NCI-H1417 treated with DMSO at 0.1 percent for 48 hours (cell line): ENCODE measurements at regions not wholly inside any gene's neighbourhood (a gene's known extent, or its start where the extent isn't known, plus 50 kb on each side); places are given as distances from the start of the nearest gene placed in this dataset.
"Not testable (repeated sequence)": the region's sequence is repeated elsewhere in the genome, so short reads cannot be mapped to it uniquely, and the experiment has no call there.

Experiments used
- DNase-seq: peaks from one replicate; lab custom pipeline; 2025; lab: John Stamatoyannopoulos, UW

DNA sequence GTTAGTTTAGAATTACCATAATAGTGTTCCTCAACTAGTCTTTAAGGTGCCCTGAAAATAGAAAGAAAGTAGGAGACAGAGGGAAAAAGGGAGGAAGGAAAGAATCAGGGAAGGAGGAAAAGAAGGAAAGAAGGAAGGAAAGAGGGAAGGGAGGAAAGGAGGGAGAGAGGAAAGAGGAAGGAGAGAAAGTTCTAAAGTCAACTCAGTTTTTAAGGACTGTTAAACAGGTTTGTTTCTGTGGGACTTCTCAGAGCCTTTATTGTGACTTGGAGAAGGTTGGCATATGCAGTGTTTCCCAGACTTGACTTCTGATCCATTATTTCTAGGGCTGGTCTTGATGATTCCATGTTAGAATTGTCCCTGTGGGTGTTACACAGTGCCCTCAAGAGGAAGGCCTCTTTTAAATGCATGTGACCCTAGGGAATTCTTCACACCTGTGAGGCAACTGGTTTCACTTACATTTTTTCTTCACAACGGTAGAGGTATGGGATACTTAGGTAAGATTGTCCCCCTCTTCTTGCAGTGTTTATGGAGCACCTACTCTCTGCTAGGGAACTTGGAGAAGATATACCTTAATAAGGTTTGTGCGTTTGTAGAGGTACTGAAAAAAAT lies 132.7 kb upstream of the GMDS start:
- no peak for DNase-seq

DNA sequence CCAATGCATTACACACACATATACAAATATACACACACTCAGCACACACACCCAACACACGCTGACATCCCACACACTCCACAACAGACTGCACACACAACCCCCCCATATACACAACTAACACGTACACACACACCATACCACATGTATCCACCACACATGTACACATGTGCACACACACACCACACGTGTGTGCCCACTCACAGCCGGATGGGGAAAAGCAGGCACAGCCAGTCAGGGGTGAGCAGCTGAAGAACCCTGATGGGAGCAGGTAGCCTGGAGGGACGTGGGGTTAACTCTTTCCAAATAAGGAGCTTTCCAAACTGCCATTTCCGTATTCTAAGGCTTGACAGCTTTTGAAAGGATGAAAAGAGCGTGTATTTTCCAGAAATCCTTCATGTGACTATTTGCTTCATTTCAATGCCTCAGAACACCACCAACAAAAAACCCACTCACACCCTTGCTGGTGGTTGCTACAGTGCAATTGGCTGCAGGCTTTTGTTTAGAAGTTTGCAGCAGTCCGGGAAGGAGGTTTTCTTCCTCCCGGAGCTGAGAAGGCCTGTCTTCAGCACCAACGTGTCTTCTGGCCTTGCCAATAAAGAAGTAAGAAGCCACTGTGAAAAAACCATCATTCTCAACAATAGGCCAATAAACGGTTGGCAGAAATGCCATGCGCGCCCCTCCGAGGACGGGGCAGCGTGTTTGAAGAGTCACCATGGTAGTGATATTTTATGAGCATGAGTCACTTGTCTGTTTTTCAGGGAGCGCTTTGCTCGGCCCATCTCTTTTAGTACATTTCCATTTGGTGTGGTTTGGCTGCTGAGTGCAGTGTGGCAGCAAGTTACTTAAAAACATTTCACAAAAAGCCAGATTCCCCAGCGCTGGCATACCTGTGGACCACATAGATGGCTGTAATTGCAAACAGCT lies 131.3 kb upstream of the GMDS start:
- DNase-seq = no peak

DNA sequence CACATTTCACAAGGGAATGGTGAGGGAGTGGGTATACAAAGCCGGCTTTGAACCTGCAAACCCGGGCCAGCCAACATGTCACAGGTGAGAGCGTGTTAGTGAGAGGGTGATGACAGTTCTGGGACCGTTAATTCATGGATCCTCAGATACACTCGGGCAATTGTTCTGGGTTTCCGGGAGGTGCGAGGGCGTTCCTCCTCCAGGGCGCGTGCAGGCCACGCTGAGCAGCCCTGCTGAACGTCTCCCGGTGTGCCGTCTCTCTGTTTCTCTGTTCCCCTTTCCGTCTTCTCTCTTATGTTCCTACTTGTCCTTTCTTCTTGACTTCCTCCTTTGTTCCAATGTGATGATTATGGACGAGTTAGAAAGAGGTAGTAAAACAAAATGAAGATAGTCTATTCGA lies 130.0 kb upstream of the GMDS start:
- DNase-seq = no peak

DNA sequence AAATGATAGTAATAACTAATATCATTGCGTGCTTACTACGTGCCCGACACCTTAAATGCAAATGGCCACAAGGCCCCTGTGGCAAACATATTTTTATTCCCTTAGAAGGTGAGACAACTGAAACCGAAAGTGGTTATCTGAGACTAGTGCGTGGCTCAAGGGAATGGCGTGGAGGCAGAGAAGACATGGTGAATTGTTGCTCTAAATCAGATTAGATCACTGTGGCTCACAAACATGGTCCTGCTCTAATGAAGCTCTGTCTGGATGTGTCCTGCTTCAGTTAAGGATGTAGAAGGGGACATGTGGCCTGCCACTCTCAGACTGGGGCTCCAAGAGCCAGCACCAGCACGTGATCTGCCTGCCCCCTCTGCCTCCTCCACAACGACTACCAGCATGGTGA lies 124.2 kb upstream of the GMDS start:
- no peak for DNase-seq

DNA sequence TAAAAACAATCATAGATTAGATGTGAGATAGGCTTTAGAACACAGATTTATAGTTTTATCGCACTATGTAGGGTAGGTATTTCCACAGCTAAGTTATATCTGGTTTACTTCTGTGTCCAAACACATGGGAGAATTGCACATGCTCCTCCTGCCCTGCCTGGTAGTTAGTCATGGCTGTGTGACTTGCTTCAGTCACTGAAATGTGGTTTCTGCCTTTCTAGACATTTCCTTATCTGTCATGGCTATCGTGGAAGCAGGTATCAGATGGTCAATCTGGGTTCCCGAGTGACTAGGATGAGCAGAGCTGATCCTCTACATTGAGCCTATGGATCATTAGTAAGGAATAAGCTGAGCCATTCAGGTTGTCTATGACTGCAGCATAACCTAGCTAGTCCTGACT lies 117.8 kb upstream of the GMDS start:
- no peak for DNase-seq

DNA sequence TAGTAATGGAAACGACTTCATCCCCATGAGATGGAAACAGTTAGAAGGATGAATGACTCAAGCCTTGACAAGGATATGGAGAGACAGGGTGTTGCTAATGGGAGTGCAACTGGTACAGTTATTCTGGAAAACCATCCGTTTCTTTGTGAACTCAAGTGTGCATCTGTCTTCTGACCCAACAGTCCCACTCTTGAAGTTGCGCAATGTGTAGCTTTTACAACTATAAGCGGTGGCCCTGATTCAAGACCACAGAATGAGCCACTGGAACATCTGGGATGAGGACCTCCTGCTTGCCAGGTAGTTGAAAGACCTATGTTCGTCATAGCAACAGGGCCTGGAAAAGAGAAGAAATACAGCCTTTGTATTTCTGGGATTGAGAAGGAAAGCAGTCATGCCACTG lies 115.8 kb upstream of the GMDS start:
- DNase-seq = no peak

DNA sequence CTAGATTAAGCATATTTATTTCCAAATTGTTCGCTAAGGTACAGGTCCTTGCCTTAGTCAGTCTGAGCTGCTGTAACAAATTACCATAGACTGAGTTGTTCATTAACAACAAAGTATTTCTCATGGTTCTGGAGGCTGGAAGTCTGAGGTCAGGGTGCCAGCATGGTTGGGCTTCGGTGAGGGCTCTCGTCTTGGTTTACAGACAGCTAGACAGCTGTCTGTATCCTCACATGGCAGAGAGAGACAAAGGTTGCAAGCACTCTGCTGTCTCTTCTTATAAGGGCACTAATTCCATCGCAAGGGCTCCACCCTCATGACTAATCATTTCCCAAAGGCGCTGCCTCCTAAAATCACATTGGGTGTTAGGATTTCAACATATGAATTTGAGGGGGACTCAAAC lies 115.3 kb upstream of the GMDS start:
- DNase-seq = no peak

DNA sequence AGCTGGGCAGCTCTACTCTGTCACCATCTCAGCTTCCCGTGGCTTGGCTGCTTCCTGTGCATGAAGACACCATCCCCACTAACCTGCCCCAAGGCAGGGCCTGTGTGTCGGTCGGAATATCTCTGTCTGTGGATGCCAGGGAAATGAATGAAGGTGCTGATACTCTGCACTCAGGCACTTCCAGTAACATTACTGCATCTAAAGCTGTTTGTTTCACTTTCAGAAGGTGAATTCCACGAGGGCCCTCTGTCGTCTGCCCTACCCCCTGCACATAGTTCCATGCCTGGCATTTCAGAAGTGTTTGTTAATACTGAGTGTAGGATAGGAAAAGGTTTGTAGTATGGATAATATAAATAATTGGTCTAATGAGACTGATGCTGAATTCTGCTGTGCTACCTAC lies 114.7 kb upstream of the GMDS start:
- DNase-seq = no peak

DNA sequence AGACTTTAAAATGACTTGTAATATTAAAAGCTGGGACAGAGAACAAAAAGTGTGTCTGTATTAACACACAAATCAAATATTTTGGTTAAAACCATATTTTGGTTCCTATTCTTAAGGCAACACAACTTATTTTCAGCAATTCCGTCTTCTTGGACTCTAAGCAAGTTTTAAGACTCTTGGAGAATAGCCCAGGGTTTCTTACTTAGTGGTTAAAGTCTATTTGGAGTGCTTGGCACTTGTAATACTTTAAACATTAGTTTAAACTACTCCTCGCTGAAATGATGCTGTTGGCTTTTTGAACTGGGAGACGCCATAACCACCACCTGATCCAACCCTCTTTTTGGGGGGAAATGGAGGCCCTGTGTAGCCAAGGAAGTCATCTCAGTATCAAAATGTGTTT lies 109.7 kb upstream of the GMDS start:
- no peak for DNase-seq

DNA sequence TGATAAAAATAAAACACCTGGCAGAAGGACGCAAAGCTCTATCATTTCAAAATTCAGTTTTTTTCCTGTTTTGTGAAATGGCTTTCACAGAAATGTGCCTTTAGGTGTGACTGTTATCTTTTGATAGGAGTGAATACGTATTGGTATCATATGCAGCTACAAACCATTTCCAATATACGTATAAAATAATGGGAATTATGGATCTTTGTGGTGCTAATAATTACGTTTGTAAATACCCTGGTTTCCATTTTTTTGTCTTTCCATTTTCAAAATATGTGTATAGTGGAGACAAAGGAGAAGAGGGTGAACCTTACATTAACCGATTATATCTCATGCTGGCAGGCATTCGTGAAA lies 108.7 kb upstream of the GMDS start:
- no peak for DNase-seq

DNA sequence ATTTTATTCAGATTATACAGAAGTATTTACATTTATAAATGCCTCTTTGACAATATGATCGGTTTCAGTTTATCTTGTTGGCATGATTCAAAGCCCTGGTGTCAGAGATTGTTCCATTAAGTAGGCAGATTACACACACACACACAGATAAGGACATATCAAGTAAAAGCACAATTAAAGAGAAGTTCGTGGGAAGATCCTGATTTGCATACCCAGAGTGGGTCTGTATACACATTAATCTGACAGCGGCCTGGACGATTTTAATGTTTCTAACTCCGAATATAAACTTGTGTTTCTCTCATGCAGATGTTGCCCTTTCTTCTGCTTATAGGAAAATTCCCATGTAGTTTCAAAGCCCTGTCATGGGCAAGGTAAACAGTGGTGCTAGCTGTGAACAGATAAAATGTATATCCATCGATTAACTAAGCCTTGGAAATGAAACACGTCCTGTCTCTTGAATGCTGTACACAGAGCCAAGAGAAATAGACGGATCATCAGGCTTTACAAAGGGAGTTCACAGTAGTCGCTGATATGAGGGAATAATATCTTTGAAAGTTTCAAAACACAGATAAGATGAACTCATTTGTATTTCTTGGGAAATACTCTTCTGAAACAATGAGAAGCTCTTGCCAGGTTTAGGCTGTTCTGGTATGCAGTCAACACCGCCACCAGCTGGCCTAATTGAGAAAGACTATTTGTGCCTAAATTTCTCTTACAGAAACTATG lies 108.2 kb upstream of the GMDS start:
- no peak for DNase-seq

DNA sequence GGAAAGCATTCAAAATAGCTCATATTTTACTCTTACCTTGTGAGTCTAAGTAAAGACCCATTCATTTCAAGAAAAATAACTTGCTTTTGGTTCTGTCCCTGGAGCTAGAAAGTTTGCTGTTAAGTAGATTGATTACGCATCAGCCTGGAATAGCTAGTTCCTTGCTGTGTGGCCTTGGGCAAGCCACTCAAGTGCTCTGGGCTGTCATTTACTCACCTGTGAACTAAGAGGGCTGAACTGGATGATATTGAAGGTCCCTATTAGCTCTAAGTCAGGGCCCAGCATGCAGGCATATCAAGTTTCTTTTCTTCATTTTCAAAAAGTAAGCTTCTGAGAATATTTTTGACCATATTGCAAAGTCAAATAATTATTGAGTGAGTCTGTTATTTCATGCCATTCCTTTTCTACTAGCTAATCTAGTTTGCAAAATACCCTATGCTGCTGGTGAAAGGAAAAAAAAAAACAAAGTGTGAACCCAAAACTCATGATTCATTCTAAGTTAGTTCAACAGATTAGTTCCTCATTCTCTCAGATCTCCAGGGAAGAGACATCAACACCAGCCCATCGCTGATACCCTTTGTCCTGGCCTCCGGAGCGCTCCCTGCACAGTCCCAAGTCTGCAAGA lies 106.5 kb upstream of the GMDS start:
- no peak for DNase-seq

DNA sequence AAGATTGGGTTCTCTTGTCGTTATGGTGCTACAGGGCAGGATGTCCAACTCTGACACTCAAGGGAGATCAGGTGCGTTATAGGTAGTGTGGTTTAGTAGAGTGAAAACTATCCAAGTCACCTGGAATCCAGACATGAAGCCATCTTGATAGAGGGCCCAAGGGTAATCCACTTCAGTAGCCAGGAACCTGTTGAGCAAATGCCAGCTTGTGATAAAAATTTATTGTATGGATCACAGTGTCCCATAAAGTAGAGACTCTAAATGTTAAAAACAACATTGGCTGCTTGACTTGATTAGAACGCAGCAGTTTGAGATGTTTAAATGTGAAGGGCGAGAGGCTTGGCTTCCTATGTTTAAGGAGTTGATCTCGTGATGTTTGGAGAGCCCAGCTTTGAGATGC lies 105.7 kb upstream of the GMDS start:
- DNase-seq = no peak

DNA sequence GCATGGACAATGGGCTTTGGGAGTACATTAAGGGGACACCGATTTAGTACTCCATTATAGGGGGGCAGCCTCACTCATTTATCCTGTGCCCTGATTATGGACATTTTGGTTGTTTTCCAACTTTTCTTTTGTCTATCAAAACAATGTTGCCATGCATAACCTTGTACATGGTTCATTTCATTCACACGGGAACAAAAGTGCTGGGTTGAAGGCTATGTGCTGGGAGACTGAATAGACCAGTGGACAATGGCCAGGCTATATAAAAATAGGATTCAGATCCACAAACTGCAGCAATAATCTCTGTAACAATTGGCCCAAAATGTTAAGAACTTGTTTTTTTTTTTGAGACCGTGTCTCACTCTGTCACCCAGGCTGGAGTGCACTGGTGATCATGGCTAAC lies 100.7 kb upstream of the GMDS start:
- DNase-seq = no peak

DNA sequence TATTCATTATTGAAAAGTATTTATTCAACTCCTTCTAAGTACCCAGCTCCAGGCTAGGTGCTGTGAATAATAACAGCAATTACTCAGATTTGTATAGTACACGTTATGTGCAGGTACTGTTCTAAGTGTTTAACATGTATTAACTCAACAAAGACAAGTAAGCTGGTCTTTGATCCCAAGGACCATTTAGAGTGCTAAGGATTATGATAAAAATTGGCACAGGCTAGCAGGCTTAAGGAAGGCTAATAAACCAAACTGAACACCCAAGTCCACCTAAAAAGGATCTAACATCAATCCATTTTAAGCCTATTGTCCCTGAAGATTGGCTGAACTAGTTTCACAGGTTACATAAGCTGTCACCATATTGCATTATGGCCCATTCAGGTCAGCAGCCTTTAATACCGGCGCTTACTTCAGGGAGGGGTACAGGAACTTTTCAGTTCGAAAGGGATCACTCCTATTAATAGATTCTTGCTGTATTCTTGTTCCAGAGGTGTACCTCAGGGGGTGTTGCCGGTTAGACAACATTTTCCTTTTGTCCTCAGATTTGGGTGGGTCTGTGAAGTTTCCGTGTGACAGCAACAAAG lies 99.0 kb upstream of the GMDS start:
- no peak for DNase-seq

DNA sequence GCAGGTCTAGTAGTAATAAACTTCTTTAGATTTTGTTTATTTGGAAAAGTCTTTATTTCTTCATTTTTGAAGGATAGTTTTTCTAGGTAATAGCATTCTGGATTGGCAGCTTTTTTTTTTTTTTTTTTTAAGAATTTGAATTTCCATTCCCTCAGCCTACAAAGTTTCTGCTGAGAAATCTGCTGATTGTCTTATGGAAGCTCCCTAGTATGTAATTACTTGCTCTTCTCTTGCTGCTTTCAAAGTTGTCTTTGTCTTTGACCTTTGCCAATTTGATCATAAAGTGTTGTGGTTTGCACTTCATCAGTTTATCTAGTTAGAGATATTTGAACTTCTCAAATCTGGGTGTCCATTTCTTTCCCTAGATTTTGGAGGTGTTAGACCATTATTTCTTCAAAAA lies 82.2 kb upstream of the GMDS start:
- DNase-seq = no peak

DNA sequence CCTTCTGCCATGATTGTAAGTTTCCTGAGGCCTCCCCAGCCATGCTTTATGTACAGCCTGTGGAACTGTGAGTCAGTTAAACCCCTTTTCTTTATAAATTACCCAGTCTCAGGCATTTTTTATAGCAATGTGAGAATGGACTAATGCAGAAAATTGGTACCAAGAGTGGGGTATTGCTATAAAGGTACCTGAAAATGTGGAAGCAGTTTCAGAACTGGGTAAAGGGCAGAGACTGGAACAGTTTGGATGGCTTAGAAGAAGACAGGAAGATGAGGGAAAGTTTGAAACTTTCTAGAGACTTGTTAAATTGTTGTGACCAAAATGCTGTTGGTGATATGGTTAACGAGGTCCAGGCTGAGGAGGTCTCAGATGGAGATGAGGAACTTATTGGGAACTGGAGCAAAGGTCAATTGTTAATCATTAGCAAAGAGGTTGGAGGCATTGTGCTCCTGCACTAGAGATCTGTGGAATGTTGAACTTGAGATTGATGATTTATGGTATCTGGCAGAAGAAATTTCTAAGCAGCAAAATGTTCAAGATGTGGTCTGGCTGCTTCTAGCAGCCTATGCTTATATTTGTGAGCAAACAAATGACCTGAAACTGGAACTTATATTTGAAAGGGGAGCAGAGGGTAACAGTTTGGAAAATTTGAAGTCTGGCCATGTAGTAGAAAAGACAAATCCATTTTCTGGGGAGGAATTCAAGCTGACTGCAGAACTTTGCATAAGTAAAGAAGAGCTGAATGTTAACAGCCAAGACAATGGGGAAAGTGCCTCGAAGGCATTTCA lies 79.0 kb upstream of the GMDS start:
- DNase-seq = no peak

DNA sequence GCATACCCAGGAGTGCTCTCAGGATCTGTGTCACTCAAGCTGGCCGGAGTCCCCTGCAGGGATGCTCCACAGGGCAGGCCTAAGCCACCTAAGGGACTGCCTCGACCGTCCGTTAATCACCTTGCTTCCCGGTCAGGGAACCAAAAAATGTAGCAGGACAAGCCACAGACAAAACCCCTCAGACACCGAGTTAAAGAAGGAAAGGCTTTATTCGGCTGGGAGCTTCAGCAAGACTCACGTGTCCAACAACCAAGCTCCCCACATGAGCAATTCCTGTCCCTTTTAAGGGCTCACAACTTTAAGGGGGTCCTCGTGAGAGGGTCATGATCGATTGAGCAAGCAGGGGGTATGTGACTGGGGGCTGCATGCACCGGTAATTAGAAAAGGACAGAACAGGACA lies 72.1 kb upstream of the GMDS start:
- DNase-seq = not testable (repeated sequence)

DNA sequence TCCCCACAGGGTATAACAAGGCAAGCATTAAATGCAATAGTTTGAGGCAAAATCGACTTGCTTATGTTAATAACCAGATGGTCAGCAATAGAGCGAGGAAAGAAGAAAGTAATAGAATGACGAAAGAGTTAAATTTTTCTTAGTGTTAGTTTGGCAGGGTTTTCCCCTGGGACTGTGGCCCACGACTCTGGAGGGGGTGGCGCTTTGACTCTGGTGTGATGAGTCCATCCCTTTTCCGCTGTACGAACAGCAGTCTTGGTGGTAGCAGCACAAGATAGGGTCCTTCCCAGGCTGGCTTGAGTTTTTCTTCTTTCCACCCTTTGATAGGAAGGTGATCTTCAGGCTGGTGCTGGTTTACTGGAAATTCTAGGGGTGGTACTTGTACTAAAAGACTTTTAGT lies 69.2 kb upstream of the GMDS start:
- DNase-seq = no peak

DNA sequence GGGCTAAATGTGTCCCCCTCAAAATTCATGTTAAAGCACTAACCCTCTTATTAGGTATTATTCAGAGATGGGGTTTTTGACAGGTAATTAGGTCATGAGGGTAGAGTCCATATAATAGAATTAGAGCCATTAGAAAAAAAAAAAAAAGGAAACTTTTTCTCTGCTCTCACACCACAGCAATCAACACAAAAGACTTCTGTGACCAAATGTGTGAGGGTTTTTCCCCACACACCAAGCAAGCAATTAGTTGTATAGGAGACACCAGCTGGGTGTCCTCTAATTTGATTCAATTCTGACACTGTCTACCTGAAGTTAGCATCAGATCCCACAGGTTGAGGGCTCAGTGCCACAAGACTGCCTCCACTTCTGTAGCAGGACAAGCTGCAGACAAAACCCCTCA lies 64.6 kb upstream of the GMDS start:
- DNase-seq = no peak

DNA sequence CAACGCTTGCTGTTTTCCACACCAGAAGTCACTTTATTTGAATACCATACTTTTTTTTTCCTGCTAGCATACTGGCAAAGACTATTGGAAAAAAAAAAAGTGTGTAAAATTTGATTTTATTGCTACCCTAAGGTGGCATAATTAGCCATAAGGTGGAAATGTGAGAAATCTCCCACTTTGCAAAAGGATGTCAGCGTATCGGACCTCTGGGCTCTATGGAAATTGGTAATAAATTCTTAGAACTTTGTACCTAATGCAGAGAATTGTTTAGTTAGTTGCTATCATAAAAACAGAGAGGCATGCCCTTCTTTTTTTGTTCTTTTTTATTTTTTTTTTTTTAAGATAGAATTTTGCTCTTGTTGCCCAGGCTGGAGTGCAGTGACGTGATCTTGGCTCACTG lies 63.7 kb upstream of the GMDS start:
- DNase-seq = no peak

DNA sequence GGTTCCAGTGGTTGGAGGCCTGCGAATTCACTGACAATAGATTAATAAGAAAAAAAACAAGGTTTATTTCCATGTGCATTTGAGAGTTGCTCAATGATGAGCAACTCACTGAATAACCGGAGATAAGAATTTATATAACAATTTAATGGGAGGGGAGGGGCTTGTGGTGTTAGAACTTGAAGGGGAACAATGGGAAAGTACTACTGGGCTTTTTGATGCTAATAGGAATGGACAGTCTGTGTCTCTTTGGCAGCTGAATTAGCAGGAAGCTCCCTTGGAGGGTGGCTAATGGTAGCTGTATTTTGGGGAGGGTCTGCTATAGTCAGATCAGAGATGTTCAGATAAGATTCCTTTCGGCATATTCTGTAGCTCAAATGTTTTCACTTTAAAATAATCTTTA lies 62.4 kb upstream of the GMDS start:
- DNase-seq = no peak
